ENCODE measurements at regions not wholly inside any gene's neighbourhood (a gene's known extent, or its start where the extent isn't known, plus 50 kb on each side); places are given as distances from the start of the nearest gene placed in this dataset.

GRCh38 chr9:28678097-28678496 is 1104.8 kb upstream of the C9orf72 start:
- TF ChIP-seq POLR2A (IDR thresholded peaks at IDR 0.05) (no peak), CTCF (IDR thresholded peaks at IDR 0.05) (no peak)

All from thyroid gland (tissue), 4 donors.